H1 (cell line): ENCODE measurements at regions not wholly inside any gene's neighbourhood (a gene's known extent, or its start where the extent isn't known, plus 50 kb on each side); places are given as distances from the start of the nearest gene placed in this dataset.

Source experiments
- ASH2L ChIP-seq: fragments of 200-600, 300-600 bp; sonication (generic); IDR thresholded peaks from one replicate; pipeline ENCODE4 v1.7.1; 2017; ENCODE audit warnings: low read length
- BCL11A ChIP-seq, 2 experiments: IDR thresholded peaks; one replicate each; pipeline ENCODE4 v1.6.1; 2011; ENCODE audit warnings: low read depth in 2 of 2, low read length in 2 of 2, mild to moderate bottlenecking in 2 of 2
- CHD7 ChIP-seq: fragments of 300-600 bp; sonication (generic); IDR thresholded peaks from 2 replicates; pipeline ENCODE4 v1.7.1; 2012; ENCODE audit warnings: low read length, moderate library complexity, mild to moderate bottlenecking, inconsistent platforms; ENCODE audit not compliant: insufficient replicate concordance
- EGR1 ChIP-seq: IDR thresholded peaks from 2 replicates; pipeline ENCODE4 v1.6.1; 2011; ENCODE audit warnings: low read depth, low read length, borderline replicate concordance
- KDM1A ChIP-seq: fragments of 200-600, 300-600 bp; sonication (generic); IDR thresholded peaks from 2 replicates; pipeline ENCODE4 v1.7.1; 2016; ENCODE audit warnings: mild to moderate bottlenecking, low read length, borderline replicate concordance
- RBBP5 ChIP-seq: IDR thresholded peaks from 2 replicates; pipeline ENCODE4 v1.7.1; 2012; ENCODE audit warnings: low read depth, mild to moderate bottlenecking, inconsistent platforms, low read length, moderate library complexity, borderline replicate concordance
- RNF2 ChIP-seq: fragments of 200-900, 300-1000 bp; sonication (generic); IDR thresholded peaks from 2 replicates; pipeline ENCODE4 v1.7.1; 2016; ENCODE audit warnings: borderline replicate concordance, low read depth, mild to moderate bottlenecking, antibody characterized with exemption, low read length; ENCODE audit not compliant: poor library complexity, severe bottlenecking; ENCODE audit errors: missing control alignments
- SAP30 ChIP-seq: fragments of 300-600 bp; sonication (generic); IDR thresholded peaks from 2 replicates; pipeline ENCODE4 v1.7.1; 2012; ENCODE audit warnings: low read length, moderate library complexity, mild to moderate bottlenecking, inconsistent platforms; ENCODE audit not compliant: insufficient read depth, insufficient replicate concordance

- TF ChIP-seq CHD7 = no peak
- TF ChIP-seq RNF2 = no peak
- no peak for TF ChIP-seq ASH2L
- TF ChIP-seq RBBP5 = no peak
- TF ChIP-seq SAP30 = no peak
- TF ChIP-seq BCL11A (IDR thresholded peaks at IDR 0.05; ENCODE audit: low read depth in 2 of 2, low read length in 2 of 2) = no peak
- TF ChIP-seq KDM1A = no peak
- TF ChIP-seq EGR1 = no peak
These were observed 292.6 kb upstream of the MIR17HG start (continued) for GRCh38 chr13:91054902-91055301.
